ENCODE measurements at regions not wholly inside any gene's neighbourhood (a gene's known extent, or its start where the extent isn't known, plus 50 kb on each side); places are given as distances from the start of the nearest gene placed in this dataset.

GRCh38 chr10:90167174-90168064, 466.0 kb downstream of the KIF20B start:
- Histone ChIP-seq H3K27ac (ENCODE audit: low read length) (no peak overlapping the region), H3K36me3 (ENCODE audit: control insufficient read depth in 1 of 2, insufficient read depth in 2 of 2, low read length in 2 of 2) (no peaks in the 10 kb centered on the region), H3K4me3 (ENCODE audit: low read depth in 1 of 2, low read length in 2 of 2) (no peak overlapping the region), H3K9me3 (ENCODE audit: control insufficient read depth in 1 of 2, low read length in 2 of 2) (peaks cover 0 to 9% of the 10 kb centered on the region in 2 donors), H3K4me1 (ENCODE audit: control insufficient read depth in 1 of 2, insufficient read depth in 2 of 2, low read length in 2 of 2) (no peaks in the 10 kb centered on the region), H3K27me3 (ENCODE audit: low read depth, low read length) (no peaks in the 10 kb centered on the region)

- H3K4me1 ChIP-seq (ENCODE audit: control insufficient read depth in 1 of 2, insufficient read depth in 2 of 2, low read length in 2 of 2), result no peaks in the 10 kb centered on the region
- no peak overlapping the region for H3K4me3 ChIP-seq (ENCODE audit: low read depth in 1 of 2, low read length in 2 of 2)
- peaks cover 0 to 9% of the 10 kb centered on the region in 2 donors for H3K9me3 ChIP-seq (ENCODE audit: control insufficient read depth in 1 of 2, low read length in 2 of 2)
- no peaks in the 10 kb centered on the region for H3K36me3 ChIP-seq (ENCODE audit: control insufficient read depth in 1 of 2, insufficient read depth in 2 of 2, low read length in 2 of 2)
- H3K27ac ChIP-seq (ENCODE audit: low read length), result no peak overlapping the region
- no peaks in the 10 kb centered on the region for H3K27me3 ChIP-seq (ENCODE audit: low read depth, low read length)
These were observed 466.9 kb downstream of the KIF20B start for GRCh38 chr10:90168244-90168643.

GRCh38 chr10:90171014-90171722, 469.8 kb downstream of the KIF20B start:
- H3K4me3 ChIP-seq (ENCODE audit: low read depth in 1 of 2, low read length in 2 of 2), result no peak overlapping the region
- no peaks in the 10 kb centered on the region for H3K4me1 ChIP-seq (ENCODE audit: control insufficient read depth in 1 of 2, insufficient read depth in 2 of 2, low read length in 2 of 2)
- H3K9me3 ChIP-seq (ENCODE audit: control insufficient read depth in 1 of 2, low read length in 2 of 2), result peaks cover 0 to 6% of the 10 kb centered on the region in 2 donors
- no peaks in the 10 kb centered on the region for H3K27me3 ChIP-seq (ENCODE audit: low read depth, low read length)
- H3K27ac ChIP-seq (ENCODE audit: low read length), result no peak overlapping the region
- no peaks in the 10 kb centered on the region for H3K36me3 ChIP-seq (ENCODE audit: control insufficient read depth in 1 of 2, insufficient read depth in 2 of 2, low read length in 2 of 2)

GRCh38 chr10:90174531-90174930, 473.1 kb downstream of the KIF20B start:
- Histone ChIP-seq H3K9me3 (ENCODE audit: control insufficient read depth in 1 of 2, low read length in 2 of 2) (no peaks in the 10 kb centered on the region), H3K4me3 (ENCODE audit: low read depth in 1 of 2, low read length in 2 of 2) (no peak overlapping the region), H3K36me3 (ENCODE audit: control insufficient read depth in 1 of 2, insufficient read depth in 2 of 2, low read length in 2 of 2) (no peaks in the 10 kb centered on the region), H3K27ac (ENCODE audit: low read length) (no peak overlapping the region), H3K27me3 (ENCODE audit: low read depth, low read length) (no peaks in the 10 kb centered on the region), H3K4me1 (ENCODE audit: control insufficient read depth in 1 of 2, insufficient read depth in 2 of 2, low read length in 2 of 2) (no peaks in the 10 kb centered on the region)

GRCh38 chr10:90175161-90175681, 473.8 kb downstream of the KIF20B start:
- H3K27me3 ChIP-seq (ENCODE audit: low read depth, low read length), result no peaks in the 10 kb centered on the region
- no peaks in the 10 kb centered on the region for H3K36me3 ChIP-seq (ENCODE audit: control insufficient read depth in 1 of 2, insufficient read depth in 2 of 2, low read length in 2 of 2)
- H3K4me3 ChIP-seq (ENCODE audit: low read depth in 1 of 2, low read length in 2 of 2), result no peak overlapping the region
- no peaks in the 10 kb centered on the region for H3K4me1 ChIP-seq (ENCODE audit: control insufficient read depth in 1 of 2, insufficient read depth in 2 of 2, low read length in 2 of 2)
- no peak overlapping the region for H3K27ac ChIP-seq (ENCODE audit: low read length)
- H3K9me3 ChIP-seq (ENCODE audit: control insufficient read depth in 1 of 2, low read length in 2 of 2), result no peaks in the 10 kb centered on the region

- Histone ChIP-seq H3K9me3 (ENCODE audit: control insufficient read depth in 1 of 2, low read length in 2 of 2) (no peaks in the 10 kb centered on the region), H3K4me3 (ENCODE audit: low read depth in 1 of 2, low read length in 2 of 2) (no peak overlapping the region), H3K27me3 (ENCODE audit: low read depth, low read length) (no peaks in the 10 kb centered on the region), H3K27ac (ENCODE audit: low read length) (no peak overlapping the region), H3K36me3 (ENCODE audit: control insufficient read depth in 1 of 2, insufficient read depth in 2 of 2, low read length in 2 of 2) (no peaks in the 10 kb centered on the region), H3K4me1 (ENCODE audit: control insufficient read depth in 1 of 2, insufficient read depth in 2 of 2, low read length in 2 of 2) (no peaks in the 10 kb centered on the region)
These were observed 478.5 kb downstream of the KIF20B start for GRCh38 chr10:90179696-90180407.

DNA sequence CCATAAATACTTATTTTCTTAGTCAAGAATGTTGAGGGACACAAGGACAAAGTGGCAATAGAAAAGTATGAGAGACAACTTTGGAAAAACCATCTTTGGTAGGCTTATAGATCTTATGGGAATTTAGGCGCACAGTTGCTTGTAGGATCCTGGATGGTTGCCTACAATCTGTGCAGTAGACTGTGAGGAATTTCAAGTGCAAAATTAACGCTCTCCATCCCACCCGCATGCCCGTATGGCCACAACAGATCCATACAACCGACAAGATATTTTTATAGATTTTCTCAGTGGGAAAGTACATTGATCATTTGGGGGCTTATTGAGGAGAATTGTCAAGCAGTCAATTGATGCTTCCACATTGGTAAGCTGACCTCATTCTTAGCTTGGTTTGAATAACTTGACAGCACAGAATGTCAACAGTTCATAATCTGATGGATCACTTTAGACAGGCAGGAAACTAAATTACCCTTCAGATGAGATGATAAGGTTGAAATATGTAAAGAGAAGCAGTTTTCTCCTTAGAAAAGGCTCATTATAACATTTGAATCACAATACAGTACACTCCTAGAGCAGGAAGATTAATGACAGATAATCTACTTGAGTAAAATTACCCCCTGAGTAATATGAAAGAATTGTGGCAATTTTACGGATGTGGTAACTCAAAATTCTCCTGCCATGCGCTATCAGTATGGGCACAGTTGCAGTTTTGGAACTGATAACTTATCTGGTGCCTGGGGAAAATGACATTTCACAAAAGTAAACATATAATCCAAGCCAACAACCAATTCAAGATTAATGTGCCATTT, 479.7 kb downstream of the KIF20B start:
- H3K4me1 ChIP-seq (ENCODE audit: control insufficient read depth in 1 of 2, insufficient read depth in 2 of 2, low read length in 2 of 2), result no peaks in the 10 kb centered on the region
- H3K9me3 ChIP-seq (ENCODE audit: control insufficient read depth in 1 of 2, low read length in 2 of 2), result no peaks in the 10 kb centered on the region
- no peak overlapping the region for H3K27ac ChIP-seq (ENCODE audit: low read length)
- no peaks in the 10 kb centered on the region for H3K27me3 ChIP-seq (ENCODE audit: low read depth, low read length)
- H3K4me3 ChIP-seq (ENCODE audit: low read depth in 1 of 2, low read length in 2 of 2), result no peak overlapping the region
- H3K36me3 ChIP-seq (ENCODE audit: control insufficient read depth in 1 of 2, insufficient read depth in 2 of 2, low read length in 2 of 2), result no peaks in the 10 kb centered on the region

DNA sequence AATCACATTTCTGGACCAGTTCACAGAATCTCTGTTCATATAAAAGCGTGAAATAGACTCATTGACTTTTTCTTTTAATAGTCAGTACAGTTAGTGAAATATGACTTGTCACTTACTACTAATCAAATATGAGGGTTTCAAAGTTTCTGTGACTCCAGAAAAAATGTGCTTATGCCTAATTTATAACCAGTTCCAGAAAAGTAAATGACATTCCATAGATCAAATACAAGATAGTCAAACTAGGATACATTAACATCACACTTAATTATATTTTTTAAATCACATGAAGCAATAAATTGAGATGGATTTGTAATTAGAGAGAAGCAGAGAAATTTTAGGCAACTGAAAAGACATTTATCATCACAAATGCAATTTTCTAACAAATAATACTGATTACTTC, 491.4 kb downstream of the KIF20B start:
- Histone ChIP-seq H3K4me1 (ENCODE audit: control insufficient read depth in 1 of 2, insufficient read depth in 2 of 2, low read length in 2 of 2) (no peaks in the 10 kb centered on the region), H3K4me3 (ENCODE audit: low read depth in 1 of 2, low read length in 2 of 2) (no peak overlapping the region), H3K27me3 (ENCODE audit: low read depth, low read length) (no peaks in the 10 kb centered on the region), H3K9me3 (ENCODE audit: control insufficient read depth in 1 of 2, low read length in 2 of 2) (no peaks in the 10 kb centered on the region), H3K27ac (ENCODE audit: low read length) (no peak overlapping the region), H3K36me3 (ENCODE audit: control insufficient read depth in 1 of 2, insufficient read depth in 2 of 2, low read length in 2 of 2) (no peaks in the 10 kb centered on the region)

DNA sequence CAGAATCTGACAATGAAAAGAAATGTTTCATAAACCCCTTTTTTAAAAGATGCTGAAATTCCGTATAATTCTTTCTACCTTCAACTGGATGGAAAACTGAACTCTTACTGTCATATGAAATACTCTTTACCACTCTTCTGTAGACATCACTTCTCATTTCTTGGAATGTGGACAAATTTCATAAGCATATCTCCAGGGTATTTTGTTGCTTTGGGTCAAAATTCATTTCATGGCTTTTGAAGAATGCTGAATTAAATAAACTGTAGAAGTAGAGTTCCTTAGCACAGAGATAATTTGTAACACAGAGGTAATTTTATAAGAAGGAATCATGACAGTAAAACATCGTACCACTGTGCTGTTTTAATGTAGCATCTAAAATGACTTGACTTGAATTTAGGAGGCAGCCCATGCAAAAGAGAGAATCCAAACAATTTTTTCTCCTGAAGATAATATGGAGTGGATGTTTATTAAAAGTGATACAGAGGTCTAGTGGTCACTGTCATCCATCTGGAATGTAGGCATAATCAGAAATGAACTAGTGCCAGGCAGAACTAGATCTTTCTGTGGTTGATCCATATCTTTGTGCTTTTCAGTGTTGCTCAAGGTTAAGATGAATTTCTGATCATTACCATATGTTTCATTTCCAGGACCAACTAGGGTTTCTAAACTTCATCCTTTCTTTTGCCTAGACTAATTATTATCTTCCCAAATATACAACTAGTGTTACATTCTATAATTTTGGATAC, 492.0 kb downstream of the KIF20B start:
- Histone ChIP-seq H3K4me3 (ENCODE audit: low read depth in 1 of 2, low read length in 2 of 2) (no peak overlapping the region), H3K27me3 (ENCODE audit: low read depth, low read length) (no peaks in the 10 kb centered on the region), H3K9me3 (ENCODE audit: control insufficient read depth in 1 of 2, low read length in 2 of 2) (no peaks in the 10 kb centered on the region), H3K4me1 (ENCODE audit: control insufficient read depth in 1 of 2, insufficient read depth in 2 of 2, low read length in 2 of 2) (no peaks in the 10 kb centered on the region), H3K36me3 (ENCODE audit: control insufficient read depth in 1 of 2, insufficient read depth in 2 of 2, low read length in 2 of 2) (no peaks in the 10 kb centered on the region), H3K27ac (ENCODE audit: low read length) (no peak overlapping the region)

- Histone ChIP-seq H3K4me3 (ENCODE audit: low read depth in 1 of 2, low read length in 2 of 2) (no peak overlapping the region), H3K9me3 (ENCODE audit: control insufficient read depth in 1 of 2, low read length in 2 of 2) (no peaks in the 10 kb centered on the region), H3K27ac (ENCODE audit: low read length) (no peak overlapping the region), H3K36me3 (ENCODE audit: control insufficient read depth in 1 of 2, insufficient read depth in 2 of 2, low read length in 2 of 2) (no peaks in the 10 kb centered on the region), H3K27me3 (ENCODE audit: low read depth, low read length) (no peaks in the 10 kb centered on the region), H3K4me1 (ENCODE audit: control insufficient read depth in 1 of 2, insufficient read depth in 2 of 2, low read length in 2 of 2) (no peaks in the 10 kb centered on the region)
These were observed 494.0 kb downstream of the KIF20B start for GRCh38 chr10:90195288-90195840.
